GM12873 (cell line): ENCODE measurements at regions not wholly inside any gene's neighbourhood (a gene's known extent, or its start where the extent isn't known, plus 50 kb on each side); places are given as distances from the start of the nearest gene placed in this dataset.

Experiments used
- TF ChIP-seq, protein P1 (sequence below): IDR thresholded peaks from 2 replicates; pipeline ENCODE4 v1.5.1; 2012; ENCODE audit warnings: low read depth, mild to moderate bottlenecking, moderate library complexity, low read length, control low read depth; ENCODE audit not compliant: insufficient read depth; ENCODE audit errors: missing control alignments

DNA sequence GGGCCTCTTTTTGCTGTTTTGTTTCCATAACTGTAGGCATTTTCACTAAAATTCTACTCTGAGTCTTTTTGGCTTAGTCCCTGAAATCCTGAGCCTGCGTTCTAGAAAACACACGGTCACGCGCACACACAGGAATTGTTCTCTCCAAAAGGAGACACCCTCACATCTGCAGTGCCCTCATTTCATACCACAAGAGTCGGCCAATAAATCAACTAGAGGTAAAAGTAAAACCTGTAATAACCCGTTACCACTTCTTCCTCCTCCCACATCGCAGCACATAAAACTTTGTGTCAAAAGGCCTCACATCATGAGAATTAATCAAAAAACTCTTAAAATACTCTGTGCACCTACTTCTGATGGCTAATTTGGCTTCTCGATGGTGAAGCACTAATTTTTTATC lies 133.3 kb upstream of the MGMT start:
- TF ChIP-seq, protein P1, sequence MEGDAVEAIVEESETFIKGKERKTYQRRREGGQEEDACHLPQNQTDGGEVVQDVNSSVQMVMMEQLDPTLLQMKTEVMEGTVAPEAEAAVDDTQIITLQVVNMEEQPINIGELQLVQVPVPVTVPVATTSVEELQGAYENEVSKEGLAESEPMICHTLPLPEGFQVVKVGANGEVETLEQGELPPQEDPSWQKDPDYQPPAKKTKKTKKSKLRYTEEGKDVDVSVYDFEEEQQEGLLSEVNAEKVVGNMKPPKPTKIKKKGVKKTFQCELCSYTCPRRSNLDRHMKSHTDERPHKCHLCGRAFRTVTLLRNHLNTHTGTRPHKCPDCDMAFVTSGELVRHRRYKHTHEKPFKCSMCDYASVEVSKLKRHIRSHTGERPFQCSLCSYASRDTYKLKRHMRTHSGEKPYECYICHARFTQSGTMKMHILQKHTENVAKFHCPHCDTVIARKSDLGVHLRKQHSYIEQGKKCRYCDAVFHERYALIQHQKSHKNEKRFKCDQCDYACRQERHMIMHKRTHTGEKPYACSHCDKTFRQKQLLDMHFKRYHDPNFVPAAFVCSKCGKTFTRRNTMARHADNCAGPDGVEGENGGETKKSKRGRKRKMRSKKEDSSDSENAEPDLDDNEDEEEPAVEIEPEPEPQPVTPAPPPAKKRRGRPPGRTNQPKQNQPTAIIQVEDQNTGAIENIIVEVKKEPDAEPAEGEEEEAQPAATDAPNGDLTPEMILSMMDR = no peak

DNA sequence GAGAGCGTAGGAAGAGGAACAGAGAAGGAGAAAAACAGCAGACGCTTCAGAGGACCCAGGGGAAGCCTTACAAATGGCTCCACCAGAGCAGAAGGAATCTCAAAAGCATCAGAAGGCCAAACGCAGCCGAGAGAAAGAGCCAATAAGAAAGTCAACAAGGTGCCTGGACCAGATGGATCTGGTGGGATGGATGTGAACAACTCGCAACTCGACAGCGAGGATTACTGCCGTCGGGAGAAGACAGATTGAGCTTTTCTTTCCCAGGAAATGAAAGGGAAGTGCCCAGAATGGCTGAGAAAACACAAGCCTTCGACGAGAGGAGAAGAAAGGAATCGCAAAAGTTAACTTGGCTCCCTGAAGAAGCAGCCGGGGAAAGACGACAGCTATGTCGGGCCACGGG lies 132.8 kb upstream of the MGMT start:
- TF ChIP-seq, protein P1 = no peak

DNA sequence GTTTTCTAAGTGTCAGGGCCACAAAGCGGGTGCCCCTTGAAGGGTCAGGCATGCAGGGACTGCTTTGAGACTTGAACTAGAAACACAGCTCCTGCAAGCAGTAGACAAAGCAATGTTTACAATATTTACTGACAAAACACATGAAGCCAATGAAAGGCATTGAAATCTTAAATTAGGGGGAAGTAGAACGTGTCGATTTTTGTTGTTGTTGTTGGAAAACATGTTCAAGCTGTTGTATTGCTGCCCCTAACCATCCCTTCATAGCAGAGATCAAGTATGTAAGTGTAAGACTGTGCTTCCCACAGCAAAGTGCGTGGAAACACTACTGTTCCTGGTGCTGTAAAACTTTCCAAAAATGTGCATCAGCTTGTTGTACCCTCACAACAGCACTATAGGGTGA lies 131.6 kb upstream of the MGMT start:
- TF ChIP-seq, protein P1 = no peak

DNA sequence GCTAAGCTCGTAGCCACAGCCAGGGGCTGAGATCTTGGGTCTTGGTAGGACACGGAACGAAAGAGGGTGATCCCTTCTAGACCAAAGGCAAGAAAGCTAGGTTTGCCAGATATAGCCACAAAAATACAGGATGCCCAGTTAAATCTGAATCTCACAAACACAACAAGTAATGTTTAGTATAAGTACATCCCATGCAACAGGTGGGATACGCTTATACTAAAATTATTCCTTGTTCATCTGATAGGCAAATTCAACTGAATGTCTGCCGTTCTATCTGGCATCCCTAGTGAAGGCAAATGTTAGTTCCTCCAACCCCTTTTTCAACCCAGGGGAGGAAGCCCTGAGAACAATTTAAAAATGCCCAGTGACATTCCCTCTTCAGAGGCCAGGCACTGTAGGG lies 131.1 kb upstream of the MGMT start:
- TF ChIP-seq, protein P1 = no peak

DNA sequence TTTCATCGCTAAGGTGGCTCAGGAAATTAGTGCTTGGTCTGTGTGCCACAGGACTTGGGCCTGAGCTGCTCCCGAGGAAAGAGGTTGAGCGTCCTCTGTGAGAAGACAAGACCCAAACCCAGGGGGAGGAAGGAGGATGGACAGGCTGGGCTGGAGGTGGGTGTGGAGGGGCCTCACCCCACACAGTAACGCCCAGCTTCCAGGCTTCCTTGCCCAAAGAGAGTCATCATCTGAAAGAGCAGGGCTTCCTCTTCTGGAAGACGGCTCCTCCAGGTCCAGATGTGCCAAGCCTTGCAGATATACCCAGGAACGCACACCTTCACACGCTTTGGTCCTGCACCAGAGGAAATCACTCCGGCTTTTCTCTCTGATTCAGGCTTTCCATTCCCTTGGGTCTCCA lies 127.8 kb upstream of the MGMT start:
- TF ChIP-seq, protein P1 = no peak

DNA sequence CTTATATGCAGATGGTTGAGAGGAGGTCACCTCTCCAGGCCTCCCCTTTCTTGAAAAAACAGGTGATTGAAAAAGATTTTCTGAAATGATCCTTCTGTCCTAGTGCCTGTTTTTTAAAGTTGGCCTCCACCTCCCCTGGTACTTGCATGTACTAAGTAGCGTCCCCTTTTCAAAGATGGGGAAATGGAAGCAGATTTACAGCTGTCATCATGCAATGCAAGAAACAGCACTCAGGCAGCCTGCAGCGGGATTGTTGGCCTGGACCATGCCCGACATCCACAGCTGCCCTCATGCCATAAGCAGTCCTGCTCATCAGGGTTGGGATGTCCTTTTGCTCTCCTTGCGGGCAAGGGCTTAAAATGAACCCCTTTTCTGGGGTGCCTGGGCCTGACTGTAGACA lies 127.2 kb upstream of the MGMT start:
- TF ChIP-seq, protein P1 = no peak

DNA sequence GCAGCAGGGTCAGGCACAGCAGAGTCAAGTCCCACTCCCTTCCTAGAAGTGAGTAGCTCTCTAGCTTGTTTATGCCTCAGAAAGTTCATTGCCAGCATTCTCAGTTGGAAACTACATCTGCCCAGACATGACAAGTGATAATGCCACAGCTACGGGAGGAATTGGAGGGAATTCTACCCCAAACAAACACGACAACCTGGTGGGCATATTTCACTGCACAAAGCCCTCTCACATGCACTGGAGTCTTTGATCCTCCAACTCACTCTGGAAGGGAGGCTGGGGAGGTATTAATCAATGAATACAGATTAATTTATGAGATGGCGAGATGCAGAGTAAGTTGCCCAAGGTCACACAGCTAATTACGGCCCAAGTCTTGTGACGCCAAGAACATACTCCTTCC lies 126.0 kb upstream of the MGMT start:
- TF ChIP-seq, protein P1 = no peak
